ENCODE measurements at regions not wholly inside any gene's neighbourhood (a gene's known extent, or its start where the extent isn't known, plus 50 kb on each side); places are given as distances from the start of the nearest gene placed in this dataset.

GRCh38 chr16:86285938-86286921, 224.1 kb upstream of the FOXF1 start:
- TF ChIP-seq, protein P1, sequence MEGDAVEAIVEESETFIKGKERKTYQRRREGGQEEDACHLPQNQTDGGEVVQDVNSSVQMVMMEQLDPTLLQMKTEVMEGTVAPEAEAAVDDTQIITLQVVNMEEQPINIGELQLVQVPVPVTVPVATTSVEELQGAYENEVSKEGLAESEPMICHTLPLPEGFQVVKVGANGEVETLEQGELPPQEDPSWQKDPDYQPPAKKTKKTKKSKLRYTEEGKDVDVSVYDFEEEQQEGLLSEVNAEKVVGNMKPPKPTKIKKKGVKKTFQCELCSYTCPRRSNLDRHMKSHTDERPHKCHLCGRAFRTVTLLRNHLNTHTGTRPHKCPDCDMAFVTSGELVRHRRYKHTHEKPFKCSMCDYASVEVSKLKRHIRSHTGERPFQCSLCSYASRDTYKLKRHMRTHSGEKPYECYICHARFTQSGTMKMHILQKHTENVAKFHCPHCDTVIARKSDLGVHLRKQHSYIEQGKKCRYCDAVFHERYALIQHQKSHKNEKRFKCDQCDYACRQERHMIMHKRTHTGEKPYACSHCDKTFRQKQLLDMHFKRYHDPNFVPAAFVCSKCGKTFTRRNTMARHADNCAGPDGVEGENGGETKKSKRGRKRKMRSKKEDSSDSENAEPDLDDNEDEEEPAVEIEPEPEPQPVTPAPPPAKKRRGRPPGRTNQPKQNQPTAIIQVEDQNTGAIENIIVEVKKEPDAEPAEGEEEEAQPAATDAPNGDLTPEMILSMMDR (IDR thresholded peaks at IDR 0.05), result no peak
- no peak for TF ChIP-seq HOXA7 (CRISPR knock-in tag; IDR thresholded peaks at IDR 0.05)
- no peak for TF ChIP-seq POLR2A (IDR thresholded peaks at IDR 0.05; ENCODE audit: low read length)
- no peak for TF ChIP-seq RCOR1 (IDR thresholded peaks at IDR 0.05; ENCODE audit: low read depth, low read length)
- no peak for TF ChIP-seq EP300 (IDR thresholded peaks at IDR 0.05)
- no peak for TF ChIP-seq CHD2 (IDR thresholded peaks at IDR 0.05; ENCODE audit: low read length, partially characterized antibody)

Measured in A549 (cell line).